ENCODE measurements at regions not wholly inside any gene's neighbourhood (a gene's known extent, or its start where the extent isn't known, plus 50 kb on each side); places are given as distances from the start of the nearest gene placed in this dataset.

- Histone ChIP-seq H3K9me3 (ENCODE audit: low read length) (no peaks in the 10 kb centered on the region), H3K36me3 (ENCODE audit: low read depth, low read length) (no peaks in the 10 kb centered on the region), H3K9me2 (replicated peaks; ENCODE audit: low read length) (no peaks in the 10 kb centered on the region), H3K27me3 (ENCODE audit: low read length) (no peaks in the 10 kb centered on the region), H3K9ac (ENCODE audit: low read length) (no peak overlapping the region), H3F3A (ENCODE audit: low read length, unreplicated experiment) (no peaks in the 10 kb centered on the region), H3K27ac (ENCODE audit: low read length) (no peak overlapping the region), H3K4me2 (ENCODE audit: low read length) (no peak overlapping the region), H2AFZ (ENCODE audit: low read length) (no peak overlapping the region), H3K79me2 (ENCODE audit: low read length) (no peaks in the 10 kb centered on the region), H3K4me1 (ENCODE audit: insufficient read depth, low read length) (peaks cover 8% of the 10 kb centered on the region; the same call in 1 of the 2 replicates), H4K20me1 (ENCODE audit: low read length) (no peaks in the 10 kb centered on the region), H3K4me3 (ENCODE audit: low read length) (no peak overlapping the region)
- ChIA-PET CTCF (no interaction called here), POLR2A (ENCODE audit: unreplicated experiment) (no interaction called here)
- intact Hi-C loops (cut with micrococcal nuclease) = no loop called here
- no TSS peak for BruUV-seq (replicated peaks)
- ATAC-seq (no peak), DNase-seq (no peak)
- TF ChIP-seq CTCF (conservative IDR thresholded peaks at IDR 0.05; ENCODE audit: low read depth, low read length) (no peak), EZH2phosphoT487 (IDR thresholded peaks at IDR 0.05; ENCODE audit: borderline replicate concordance, low read length) (no peak), EZH2 (IDR thresholded peaks at IDR 0.05; ENCODE audit: low read length, unreplicated experiment) (no peak)
Observed at GRCh38 chr2:220000080-220000479, 372.6 kb downstream of the SLC4A3 start.

GRCh38 chr2:220000586-220000985 is 373.2 kb downstream of the SLC4A3 start:
- Histone ChIP-seq H3K79me2 (ENCODE audit: low read length) (no peaks in the 10 kb centered on the region), H3K9ac (ENCODE audit: low read length) (no peak overlapping the region), H3K4me3 (ENCODE audit: low read length) (no peak overlapping the region), H3K27ac (ENCODE audit: low read length) (no peak overlapping the region), H3F3A (ENCODE audit: low read length, unreplicated experiment) (no peaks in the 10 kb centered on the region), H3K4me1 (ENCODE audit: insufficient read depth, low read length) (peaks cover 8% of the 10 kb centered on the region; the same call in 1 of the 2 replicates), H3K9me3 (ENCODE audit: low read length) (no peaks in the 10 kb centered on the region), H3K36me3 (ENCODE audit: low read depth, low read length) (no peaks in the 10 kb centered on the region), H3K9me2 (replicated peaks; ENCODE audit: low read length) (no peaks in the 10 kb centered on the region), H3K4me2 (ENCODE audit: low read length) (no peak overlapping the region), H2AFZ (ENCODE audit: low read length) (no peak overlapping the region), H3K27me3 (ENCODE audit: low read length) (no peaks in the 10 kb centered on the region), H4K20me1 (ENCODE audit: low read length) (no peaks in the 10 kb centered on the region)
- ChIA-PET POLR2A (ENCODE audit: unreplicated experiment) (no interaction called here), CTCF (no interaction called here)
- intact Hi-C loops (cut with micrococcal nuclease) = no loop called here
- DNase-seq (no peak), ATAC-seq (no peak)
- TF ChIP-seq EZH2 (IDR thresholded peaks at IDR 0.05; ENCODE audit: low read length, unreplicated experiment) = no peak
- no peak for TF ChIP-seq CTCF (conservative IDR thresholded peaks at IDR 0.05; ENCODE audit: low read depth, low read length)
- no peak for TF ChIP-seq EZH2phosphoT487 (IDR thresholded peaks at IDR 0.05; ENCODE audit: borderline replicate concordance, low read length)
- no TSS peak for BruUV-seq (replicated peaks)

DNA sequence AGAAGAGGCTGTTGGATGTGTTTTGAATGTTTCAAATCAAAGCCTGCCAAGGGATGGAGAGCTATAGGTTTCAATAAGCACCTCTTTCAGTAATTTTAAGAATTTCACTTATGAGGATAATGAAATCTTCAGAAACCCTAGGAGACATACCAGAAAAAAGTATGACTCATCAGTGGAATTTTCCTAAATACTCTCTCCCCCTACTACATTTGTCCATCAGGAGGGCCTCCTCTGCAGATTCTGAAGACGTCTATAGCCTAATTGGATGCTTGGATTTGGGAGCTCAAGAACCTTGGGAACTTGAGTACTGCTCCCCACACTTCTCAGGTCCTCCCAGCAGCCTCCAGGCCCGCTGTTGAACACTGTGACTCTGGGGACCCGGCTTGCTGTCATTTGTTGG is 374.3 kb downstream of the SLC4A3 start:
- BruUV-seq (replicated peaks) = no TSS peak
- H3K9me3 ChIP-seq (ENCODE audit: low read length) = no peaks in the 10 kb centered on the region
- H4K20me1 ChIP-seq (ENCODE audit: low read length) = no peaks in the 10 kb centered on the region
- H3K4me3 ChIP-seq (ENCODE audit: low read length) = no peak overlapping the region
- H3K9ac ChIP-seq (ENCODE audit: low read length) = no peak overlapping the region
- no peak overlapping the region for H2AFZ ChIP-seq (ENCODE audit: low read length)
- H3K9me2 ChIP-seq (replicated peaks; ENCODE audit: low read length) = no peaks in the 10 kb centered on the region
- intact Hi-C loops (cut with micrococcal nuclease) = no loop called here
- no peak overlapping the region for H3K27ac ChIP-seq (ENCODE audit: low read length)
- POLR2A ChIA-PET (ENCODE audit: unreplicated experiment) = no interaction called here
- CTCF ChIA-PET = no interaction called here
- DNase-seq = peak; percentile 24
- H3K79me2 ChIP-seq (ENCODE audit: low read length) = no peaks in the 10 kb centered on the region
- peak; percentile 33; the same call in 1 of the 2 replicates for ATAC-seq
- H3K4me2 ChIP-seq (ENCODE audit: low read length) = no peak overlapping the region
- no peaks in the 10 kb centered on the region for H3K36me3 ChIP-seq (ENCODE audit: low read depth, low read length)
- H3K4me1 ChIP-seq (ENCODE audit: insufficient read depth, low read length) = peaks cover 8% of the 10 kb centered on the region; the same call in 1 of the 2 replicates
- H3F3A ChIP-seq (ENCODE audit: low read length, unreplicated experiment) = no peaks in the 10 kb centered on the region
- no peaks in the 10 kb centered on the region for H3K27me3 ChIP-seq (ENCODE audit: low read length)
- TF ChIP-seq EZH2 (IDR thresholded peaks at IDR 0.05; ENCODE audit: low read length, unreplicated experiment) (no peak), EZH2phosphoT487 (IDR thresholded peaks at IDR 0.05; ENCODE audit: borderline replicate concordance, low read length) (no peak), CTCF (conservative IDR thresholded peaks at IDR 0.05; ENCODE audit: low read depth, low read length) (no peak)
